ENCODE measurements at regions not wholly inside any gene's neighbourhood (a gene's known extent, or its start where the extent isn't known, plus 50 kb on each side); places are given as distances from the start of the nearest gene placed in this dataset.

DNA sequence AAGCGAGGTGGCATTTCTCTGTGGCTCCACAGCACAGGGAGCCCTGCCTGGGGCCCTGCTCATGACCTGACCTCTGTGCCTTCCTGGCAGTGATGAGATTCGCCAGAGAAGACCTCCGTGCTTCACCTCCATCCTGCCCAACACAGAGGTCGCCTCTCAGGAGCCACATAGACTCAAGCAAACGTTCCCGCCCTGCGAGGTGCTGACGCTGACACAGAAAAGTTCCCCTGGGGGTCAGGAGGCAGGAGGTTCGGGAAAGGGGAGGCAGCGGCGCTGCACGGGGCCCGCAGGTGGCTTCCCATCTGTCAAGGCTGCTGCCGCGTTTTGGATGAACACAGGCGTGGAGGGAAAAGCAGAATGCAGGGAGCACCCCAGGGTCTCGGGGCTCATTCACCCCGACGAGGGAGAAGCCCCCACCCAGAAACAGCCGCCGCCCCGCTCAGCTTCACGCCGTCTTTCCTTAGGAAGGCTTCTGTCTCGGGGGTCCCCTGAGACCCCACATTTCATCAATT lies 579.6 kb upstream of the SALL3 start:
- no peak for DNase-seq

DNA sequence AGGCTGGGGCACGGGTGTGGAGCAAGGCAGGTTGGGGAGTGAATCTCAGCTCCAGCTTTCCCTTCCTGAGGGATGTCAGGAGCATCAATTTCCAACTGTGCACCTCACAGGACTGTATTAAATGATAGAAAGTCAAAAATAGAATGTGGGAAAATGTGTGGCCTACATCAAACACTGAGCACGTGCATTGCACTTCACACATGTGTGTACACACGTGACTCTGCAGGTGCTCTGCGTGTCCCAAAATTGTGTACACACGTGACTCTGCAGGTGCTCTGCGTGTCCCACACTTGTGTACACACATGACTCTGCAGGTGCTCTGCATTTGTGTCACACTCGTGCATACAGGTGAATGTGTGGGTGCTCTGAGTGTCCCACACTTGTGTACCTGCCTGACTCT lies 577.2 kb upstream of the SALL3 start:
- DNase-seq: no peak

DNA sequence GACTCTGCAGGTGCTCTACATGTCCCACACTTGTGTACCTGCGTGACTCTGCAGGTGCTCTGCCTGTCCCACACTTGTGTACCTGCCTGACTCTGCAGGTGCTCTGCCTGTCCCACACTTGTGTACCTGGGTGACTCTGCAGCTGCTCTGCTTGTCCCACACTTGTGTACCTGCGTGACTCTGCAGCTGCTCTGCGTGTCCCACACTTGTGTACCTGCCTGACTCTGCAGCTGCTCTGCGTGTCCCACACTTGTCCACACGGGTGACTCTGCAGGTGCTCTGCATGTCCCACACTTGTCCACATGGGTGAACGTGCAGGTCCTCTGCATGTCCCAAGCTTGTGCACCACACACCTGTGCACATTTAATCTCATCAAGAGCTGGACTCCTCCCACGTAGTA lies 576.7 kb upstream of the SALL3 start:
- no peak for DNase-seq

DNA sequence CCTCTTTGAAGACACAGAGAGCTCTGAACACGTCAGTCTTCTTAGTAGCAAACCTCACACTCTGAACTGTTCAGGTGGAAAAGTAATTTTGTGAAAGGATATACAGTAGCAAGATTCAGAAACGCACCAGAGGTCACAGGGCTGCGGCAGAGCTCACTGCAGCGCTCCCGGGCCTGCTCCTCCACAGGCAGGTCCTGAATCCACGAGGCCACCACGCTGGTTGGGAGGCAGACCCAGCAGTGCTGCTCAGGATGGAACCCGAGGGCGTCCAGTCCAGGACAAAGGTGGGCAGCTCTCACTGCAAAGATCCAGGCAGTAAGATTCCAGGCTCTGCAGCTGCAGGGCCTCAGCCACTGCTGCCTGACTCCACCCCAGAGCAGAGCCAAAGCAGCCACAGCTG lies 576.2 kb upstream of the SALL3 start:
- no peak for DNase-seq

DNA sequence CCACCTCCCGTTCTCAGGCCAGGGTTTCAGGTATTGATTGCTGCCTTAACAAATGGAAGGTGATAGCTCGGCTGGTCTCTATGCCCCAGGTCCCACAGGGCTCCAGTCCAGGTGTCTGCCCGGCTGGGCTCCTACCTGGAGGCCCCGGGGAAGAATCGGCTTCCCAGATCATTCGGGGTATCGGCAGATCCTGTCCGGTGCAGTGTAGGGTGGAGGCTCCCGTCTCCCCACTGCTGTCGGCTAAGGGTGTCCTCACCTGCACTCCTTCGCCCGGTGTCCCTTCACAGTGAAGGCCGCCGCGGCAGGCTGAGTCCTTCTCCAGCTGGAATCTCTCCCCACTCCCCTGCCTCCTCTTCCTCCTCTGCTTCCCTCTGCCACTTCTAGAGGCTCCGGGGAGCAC lies 573.9 kb upstream of the SALL3 start:
- no peak for DNase-seq

DNA sequence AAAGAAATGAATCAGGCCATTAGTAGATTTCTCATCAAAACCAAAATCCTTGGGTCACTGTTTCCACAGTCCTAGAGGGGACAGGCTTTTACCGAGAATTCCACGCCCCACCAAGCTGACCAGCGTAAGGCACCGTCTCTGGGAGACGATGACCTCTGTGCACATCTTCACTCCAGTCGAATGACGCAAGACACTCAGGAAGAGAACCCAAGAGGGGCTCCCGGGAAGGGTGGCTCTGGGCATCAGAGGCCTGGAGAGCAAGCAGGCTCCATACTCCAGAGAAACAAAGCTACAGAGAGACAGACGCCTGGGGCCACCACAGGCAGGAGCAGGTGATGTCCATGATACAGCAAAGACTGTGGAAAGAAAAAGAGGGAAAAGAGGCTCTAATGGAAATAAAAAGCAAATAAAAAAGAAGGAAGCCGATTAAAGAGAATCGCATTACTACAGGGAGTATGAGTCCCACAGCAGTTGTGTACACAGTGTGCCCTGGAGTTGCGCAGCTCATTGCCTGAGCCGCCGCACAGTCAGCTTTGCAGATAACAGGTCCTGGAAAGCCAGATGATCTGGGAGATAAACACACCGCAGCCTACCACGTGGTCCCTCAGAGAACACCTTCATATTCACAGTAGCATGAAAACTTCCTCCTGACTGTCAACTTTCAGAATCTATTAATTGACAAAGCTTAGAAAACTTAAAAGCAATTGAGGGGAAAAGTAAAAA lies 572.7 kb upstream of the SALL3 start:
- DNase-seq: no peak

DNA sequence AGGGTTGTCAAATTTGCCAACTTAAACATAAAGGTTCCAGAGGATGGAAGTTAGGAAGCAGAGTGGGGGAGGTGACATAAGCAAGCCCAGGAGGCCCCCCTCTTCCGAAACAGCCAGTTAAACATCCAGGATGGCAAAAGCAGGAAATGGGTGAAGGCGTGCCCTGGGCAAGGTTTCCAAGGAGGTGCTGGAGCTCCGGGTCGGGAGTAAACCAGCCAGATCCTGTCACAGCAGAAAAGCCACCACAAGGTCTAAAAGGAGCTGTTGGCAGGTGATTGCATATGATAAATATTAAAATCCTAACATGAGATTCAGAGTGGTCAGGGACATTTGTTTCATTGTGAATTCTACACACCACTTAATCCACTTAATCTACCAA lies 572.2 kb upstream of the SALL3 start:
- DNase-seq: no peak

DNA sequence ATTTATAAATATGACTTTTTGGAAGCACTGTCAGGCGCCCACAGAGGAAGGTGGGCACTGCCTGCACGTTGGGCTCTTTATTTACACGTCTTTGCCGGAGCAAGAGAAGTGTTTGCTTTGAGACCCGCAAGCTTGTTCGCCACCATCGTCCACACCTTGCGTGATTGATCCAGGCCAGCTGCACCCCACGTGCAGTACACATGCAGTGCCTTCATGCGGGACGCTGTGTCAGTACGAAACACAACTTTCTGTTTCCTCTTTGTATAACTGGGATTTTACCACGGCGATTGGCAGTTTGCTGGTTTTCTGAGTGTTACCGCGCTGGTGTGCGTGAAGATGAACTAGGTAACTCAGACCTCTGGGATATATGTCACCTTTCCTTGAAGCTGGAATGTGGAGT lies 571.0 kb upstream of the SALL3 start:
- no peak for DNase-seq

DNA sequence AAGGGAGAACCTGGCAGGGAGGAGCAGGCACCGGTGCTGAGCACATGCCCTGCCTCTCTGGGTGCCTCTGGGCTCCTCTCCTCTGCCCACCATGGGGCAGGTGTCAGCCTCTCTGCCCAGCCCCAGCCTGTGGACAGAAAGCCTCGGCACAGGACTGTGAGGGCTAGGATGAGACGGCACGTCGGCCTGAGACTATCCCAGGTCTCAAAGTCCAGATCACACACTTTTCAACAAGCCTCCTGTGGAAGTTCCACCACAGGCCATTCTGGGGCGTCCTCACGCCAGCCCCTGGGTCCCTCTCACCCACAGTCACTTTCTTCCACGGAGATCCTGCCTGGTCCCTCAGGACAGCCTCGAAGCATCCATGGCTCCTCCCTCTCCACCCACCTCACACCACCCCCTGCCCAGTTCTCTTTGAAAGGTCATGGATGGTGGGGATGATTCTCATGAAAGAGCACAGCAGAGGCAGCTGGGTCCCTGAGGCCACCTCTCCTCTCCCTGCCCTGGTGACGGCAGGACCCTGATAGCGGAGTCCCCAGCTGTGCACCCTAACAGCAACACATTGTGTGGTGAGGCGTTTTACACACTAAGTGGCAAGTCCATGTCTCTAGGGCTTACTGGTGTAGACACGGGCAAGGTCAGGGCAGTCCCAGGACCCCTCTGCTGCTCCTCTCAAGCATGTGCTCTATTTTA lies 569.4 kb upstream of the SALL3 start:
- DNase-seq: no peak

DNA sequence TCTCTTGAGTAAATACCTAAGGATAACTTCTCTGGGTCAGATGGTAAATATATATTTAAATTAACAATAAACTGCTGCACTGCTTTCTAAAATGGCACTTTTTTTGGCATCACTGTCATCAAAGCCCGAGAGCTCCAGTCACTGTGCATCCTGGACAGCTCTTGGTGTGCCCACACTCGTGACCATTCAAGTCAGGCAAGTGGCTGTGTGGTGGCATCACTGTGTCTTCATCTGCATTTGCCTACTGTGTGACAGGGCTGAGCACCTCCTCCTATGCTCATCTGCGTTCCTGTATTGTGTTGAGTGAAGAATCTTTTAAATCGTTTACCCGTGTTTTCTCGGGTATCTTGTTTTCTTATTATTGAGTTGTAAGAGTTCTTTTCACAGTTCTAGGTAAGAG lies 568.1 kb upstream of the SALL3 start:
- no peak for DNase-seq

DNA sequence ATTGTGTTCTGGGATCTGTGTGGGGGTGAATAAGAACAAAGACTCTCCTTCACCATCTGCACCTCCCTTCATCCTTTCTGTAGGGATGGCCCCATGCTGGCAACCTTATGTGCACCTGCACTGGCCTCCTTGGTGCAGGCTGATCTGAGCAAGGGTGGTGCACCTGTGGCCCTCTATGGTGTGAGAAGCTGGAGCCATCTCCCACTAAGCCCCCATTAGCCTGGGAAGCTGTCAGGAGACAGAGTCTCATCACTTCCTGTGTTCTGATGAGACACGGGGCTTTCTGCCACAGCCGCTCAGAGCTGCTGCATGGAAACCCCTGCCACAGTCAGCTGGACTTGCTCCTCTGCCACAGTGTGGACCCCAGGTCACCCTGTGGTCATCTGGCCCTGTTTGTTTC lies 565.3 kb upstream of the SALL3 start:
- DNase-seq: no peak

DNA sequence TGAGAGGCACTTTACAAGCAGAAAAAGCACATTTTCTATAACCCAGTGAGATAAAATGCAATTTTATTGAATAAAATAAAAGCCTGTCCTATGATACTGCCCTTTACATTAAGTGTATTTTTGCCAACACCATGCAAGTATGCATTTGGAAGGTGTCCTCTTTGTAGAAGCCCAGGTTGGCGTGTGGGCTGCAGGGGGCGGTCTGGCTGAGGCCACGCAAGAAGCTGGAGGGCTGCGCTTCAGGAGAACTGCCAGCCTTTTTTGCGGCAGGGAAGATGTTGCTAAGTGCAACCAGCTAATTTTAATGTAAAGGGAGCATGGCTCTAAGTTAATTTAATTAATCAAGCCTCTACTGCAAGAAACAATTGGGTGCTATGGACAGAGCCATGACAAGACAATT lies 562.8 kb upstream of the SALL3 start:
- DNase-seq: no peak

DNA sequence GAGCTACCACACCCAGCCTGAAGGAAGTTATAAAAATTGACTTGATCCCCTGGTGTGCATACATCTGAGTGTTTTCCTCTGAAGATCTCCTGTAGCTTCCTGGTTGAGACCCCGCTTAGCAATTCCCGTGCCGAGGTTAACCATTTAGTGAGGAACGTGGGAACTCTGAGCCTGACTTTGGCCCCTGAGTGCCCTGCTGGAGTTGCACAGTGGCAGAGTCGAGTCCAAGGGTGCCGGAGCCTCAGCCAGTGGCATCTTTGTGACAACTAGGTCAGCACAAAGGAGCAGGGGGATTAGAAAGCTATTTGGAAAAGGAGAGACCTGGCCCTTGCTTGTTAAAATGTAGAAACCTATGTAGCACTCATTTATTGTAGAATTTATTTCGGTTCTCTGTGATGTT lies 561.2 kb upstream of the SALL3 start:
- DNase-seq: no peak

DNA sequence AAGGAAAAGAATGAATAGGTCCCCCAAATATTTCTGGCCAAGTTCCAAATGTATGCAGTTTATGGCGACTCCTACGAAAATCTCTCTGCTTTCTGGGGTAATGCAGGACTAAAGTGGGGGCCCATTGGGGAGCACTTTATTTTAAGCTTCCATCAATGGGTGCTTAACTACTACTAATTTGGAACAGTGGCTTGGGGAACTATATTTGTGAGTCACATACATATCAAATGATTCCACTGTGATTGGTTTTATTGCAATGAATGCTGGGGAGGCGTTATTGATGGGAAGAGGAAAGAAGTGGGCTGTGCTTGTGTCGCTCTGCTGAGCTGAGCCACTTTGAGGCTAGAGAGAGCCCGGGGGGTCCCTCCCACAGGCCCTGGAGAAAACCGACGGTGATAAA lies 560.4 kb upstream of the SALL3 start:
- no peak for DNase-seq

DNA sequence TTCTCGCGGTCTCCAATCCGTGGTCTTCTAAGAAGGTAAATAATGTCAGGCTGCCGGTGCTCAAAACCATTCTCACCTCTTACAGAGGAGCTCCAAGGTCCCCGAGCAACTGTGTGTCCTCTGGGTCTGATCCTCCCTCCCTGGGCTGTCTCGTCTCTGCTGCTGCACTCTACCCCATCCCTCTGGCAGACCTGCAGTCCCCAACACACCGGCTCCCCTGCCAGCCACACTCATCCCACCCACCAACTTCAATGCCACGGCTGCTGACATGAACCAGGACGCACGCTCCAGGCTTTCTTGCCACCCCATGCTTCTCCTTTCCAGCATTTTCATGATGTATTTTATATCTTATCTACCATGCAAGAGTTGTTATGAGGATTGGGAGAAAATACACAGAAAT lies 559.5 kb upstream of the SALL3 start:
- no peak for DNase-seq

DNA sequence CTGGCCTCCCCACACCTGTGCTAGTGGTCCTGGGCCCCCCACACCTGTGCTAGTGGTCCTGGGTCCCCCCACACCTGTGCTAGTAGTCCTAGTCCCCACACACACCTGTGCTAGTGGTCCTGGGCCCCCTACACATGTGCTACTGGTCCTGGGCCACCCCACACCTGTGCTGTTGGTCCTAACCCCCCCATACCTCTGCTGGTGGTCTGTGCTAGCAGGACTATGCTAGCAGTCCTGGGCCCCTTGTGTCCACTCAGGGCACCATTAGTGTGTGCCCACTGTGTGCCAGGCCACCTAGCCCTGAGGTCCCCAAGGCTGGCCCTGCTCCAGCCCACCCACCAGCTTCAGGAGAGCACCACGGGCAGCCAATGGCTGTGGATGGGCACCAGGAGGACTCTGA lies 558.2 kb upstream of the SALL3 start:
- DNase-seq: no peak

DNA sequence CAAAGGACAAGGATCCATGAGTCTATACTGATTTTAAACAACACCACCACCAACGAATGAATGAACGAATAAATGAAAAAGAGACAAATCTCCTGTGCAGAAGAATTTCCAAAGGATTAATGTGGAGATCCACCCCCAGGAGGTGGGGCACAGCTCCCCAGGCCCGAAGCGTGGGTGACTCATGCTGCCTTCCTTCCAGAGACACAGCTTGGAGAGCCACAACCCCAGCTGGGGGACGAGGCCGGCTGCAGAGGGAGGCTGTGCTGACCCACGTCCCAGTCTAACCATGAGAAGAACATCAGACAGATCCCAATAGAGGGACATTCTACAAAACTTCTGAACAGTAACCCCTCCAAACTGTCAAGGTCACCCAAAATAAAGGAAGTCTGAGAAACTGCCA lies 557.3 kb upstream of the SALL3 start:
- no peak for DNase-seq

DNA sequence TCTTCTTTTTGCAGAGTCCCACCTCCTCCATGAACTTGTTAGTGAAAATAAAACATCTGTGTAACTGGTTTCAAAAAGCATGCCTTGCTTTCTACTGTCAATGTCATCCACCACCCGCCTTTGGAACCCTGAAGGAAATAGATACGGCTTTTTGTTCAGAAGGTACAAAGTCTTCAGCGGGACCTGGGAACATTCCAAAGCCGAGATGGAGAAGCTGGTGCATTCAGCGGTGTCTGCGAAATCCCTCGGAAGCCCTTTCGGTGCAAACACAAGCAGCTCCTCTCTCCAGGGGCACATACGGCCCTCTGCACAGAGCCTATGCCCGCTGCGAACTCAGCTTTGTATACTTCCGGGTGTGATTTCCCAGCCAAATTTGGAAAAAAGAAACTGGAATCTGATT lies 555.8 kb upstream of the SALL3 start:
- DNase-seq: no peak

DNA sequence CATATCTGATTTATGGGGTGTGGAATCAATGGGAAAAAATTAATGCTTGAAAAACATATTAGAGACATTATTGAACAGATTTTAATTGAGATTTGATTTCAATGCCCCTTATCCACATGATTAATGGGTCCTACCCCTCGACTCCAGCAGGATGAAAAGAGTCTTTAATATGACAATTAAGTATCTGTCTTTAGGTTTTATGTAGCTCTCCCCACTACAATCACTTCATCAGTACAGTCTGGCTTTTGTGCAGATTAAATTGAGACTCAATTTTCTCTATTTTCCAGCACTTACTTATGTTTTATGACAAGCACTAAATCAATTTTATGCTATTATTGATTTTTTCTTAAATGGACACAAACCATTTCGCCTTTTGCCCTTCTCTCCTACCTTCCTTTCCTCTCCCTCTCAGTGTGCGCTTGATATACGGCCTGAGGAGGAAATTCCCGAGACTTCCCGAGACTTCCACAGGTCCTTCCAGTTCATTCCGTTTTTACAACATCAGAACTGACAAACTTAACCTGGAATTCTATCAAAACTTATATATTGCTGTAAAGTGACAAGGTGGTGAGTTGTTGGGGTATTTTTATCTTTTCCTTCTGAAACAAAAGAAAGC lies 555.1 kb upstream of the SALL3 start:
- DNase-seq: no peak

DNA sequence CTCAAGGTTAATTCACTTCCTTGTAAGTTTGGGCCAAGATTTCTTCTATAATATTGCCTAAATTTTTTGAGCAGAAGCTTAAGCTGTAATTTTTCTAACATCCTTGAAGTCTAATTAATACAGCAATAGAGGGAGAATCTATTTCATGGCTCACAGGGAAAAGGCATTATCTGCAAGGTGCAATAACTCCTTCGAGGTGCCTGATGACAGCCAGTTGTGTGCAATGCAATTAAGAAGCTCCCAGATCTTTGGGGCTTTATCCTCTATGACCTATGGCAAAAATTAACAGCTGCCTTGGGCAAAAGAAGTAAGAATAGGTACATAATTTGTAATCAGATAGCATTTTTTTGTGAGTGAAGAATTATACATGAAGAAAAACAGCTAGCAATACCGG lies 554.6 kb upstream of the SALL3 start:
- DNase-seq: no peak

DNA sequence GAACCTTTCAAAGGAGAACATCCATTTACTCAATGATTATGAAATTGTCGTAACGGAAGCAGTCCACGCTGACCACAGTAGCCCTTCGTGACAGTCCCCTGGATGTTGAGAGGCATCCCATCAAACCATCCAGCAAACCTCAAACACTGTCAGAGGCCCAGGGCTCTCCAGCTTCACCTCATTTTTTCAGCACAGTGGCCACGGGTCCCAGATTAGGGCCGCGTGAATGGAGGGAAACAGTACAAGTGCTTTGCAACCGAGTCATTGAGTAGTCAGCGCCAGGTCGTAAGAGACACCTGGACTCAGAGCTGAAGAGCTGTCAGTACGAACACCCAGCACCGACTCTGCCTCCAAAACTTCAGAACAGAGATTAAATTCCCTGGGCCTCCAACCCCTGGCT lies 552.5 kb upstream of the SALL3 start:
- no peak for DNase-seq

DNA sequence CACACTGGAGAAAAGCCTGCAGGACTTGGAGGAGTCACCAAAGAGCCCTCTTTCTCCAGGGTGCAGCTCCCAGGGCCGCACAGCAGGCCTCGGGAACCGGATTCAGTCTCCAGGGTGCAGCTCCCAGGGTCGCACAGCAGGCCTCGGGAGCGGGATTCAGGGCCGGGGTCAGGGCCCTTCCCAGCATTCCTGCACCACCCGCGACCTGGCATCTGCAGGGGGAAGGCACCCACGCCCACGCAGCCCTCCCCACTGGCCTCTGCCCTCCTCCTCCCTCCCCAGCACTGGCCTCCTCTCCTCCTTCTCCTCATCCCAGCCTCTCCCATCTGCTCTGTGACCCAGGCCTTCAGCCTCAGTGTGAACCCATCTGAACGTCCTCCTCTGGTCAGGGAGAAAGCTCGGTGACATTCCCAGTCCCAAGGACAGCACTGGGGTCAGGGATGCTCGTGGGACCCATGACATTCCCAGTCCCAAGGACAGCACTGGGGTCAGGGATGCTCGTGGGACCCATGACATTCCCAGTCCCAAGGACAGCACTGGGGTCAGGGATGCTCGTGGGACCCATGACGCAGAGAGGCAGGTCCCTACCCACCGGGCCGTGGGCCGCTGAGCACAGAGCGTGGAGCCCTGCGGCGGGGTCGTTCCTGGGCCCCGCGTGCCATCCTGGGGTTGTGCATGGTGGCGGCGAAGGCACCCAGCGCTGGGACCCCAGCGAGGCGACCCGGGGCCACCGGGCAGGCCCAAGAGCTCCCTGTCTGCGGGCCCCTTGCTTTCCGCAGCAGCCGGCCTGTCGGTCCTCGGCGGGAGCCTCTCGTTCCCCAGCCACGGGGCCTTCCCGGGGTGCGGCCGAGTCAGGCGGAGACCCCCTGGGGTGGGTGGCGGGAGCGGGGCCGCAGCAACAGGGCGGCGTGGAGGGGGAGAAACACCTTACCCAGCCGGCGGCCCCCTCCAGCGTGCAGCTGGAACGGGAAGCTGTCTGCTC lies 550.2 kb upstream of the SALL3 start:
- DNase-seq: no peak

DNA sequence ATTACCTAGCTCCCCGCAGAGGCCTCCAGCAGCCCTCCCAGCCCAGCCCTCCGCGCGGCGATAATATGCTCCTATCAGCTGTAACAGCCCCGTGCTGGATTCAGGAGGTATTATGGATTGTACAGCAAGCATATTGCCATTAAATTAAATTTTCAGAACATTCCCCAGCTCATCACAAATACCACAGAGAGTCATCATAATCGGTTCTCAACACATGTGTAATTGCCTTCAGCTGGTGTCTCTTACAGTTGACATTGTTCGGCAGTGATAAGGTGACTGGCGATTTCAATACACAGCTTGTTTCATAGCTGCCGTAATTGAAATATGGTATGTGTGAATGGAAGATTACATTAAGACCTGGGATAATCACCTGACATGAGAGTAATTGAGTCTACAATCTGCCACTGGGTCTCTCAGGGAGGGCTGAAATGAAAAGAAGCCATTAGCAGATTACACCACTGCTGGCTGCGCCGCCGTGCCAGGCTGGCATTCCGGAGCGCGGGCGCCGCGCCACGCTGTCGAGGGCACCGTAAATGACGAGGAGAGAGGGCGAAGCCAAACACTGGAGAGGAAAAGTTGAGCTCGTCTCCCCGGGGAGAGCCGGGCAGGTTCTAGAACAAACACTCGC lies 549.4 kb upstream of the SALL3 start:
- no peak for DNase-seq

Measured in NCI-H1048 (cell line).